Mesenchymal stem cell (in vitro differentiated cells and primary cell): ENCODE measurements at regions not wholly inside any gene's neighbourhood (a gene's known extent, or its start where the extent isn't known, plus 50 kb on each side); places are given as distances from the start of the nearest gene placed in this dataset.

Experiments
- DNase-seq: peaks from one replicate; pipeline ENCODE4 v3.0.0-alpha.2; 2013
- H2AFZ ChIP-seq: one replicate; pipeline ENCODE4 v1.6.1; 2013; ENCODE audit warnings: low read depth, mild to moderate bottlenecking, control low read depth, inconsistent platforms, low read length, moderate library complexity
- H2AK5ac ChIP-seq: 2 replicates; pipeline ENCODE4 v1.6.1; 2013; ENCODE audit warnings: low read length, moderate library complexity, mild to moderate bottlenecking, inconsistent platforms; ENCODE audit not compliant: severe bottlenecking
- H2BK120ac ChIP-seq: one replicate; pipeline ENCODE4 v1.6.1; 2013; ENCODE audit warnings: low read depth, mild to moderate bottlenecking, inconsistent platforms, low read length, moderate library complexity
- H2BK12ac ChIP-seq, 2 experiments: one replicate each; pipeline ENCODE4 v1.6.1; 2013; ENCODE audit warnings: inconsistent platforms in 2 of 2, low read length in 2 of 2, mild to moderate bottlenecking in 2 of 2, moderate library complexity in 2 of 2, control low read depth in 1 of 2
- H2BK15ac ChIP-seq: one replicate; pipeline ENCODE4 v1.6.1; 2013; ENCODE audit warnings: mild to moderate bottlenecking, low read depth, inconsistent platforms; ENCODE audit not compliant: poor library complexity, severe bottlenecking
- H2BK5ac ChIP-seq: 2 replicates; pipeline ENCODE4 v1.6.1; 2013; ENCODE audit warnings: low read depth, mild to moderate bottlenecking, low read length, control low read depth, inconsistent platforms; ENCODE audit not compliant: poor library complexity, severe bottlenecking
- H3K14ac ChIP-seq, 2 experiments: one replicate each; pipeline ENCODE4 v1.6.1; 2013; ENCODE audit warnings: inconsistent platforms in 2 of 2, low read length in 2 of 2, control low read depth in 1 of 2, mild to moderate bottlenecking in 1 of 2, moderate library complexity in 1 of 2
- H3K18ac ChIP-seq, 2 experiments: one replicate each; pipeline ENCODE4 v1.6.1; 2013; ENCODE audit warnings: inconsistent platforms in 2 of 2, low read length in 2 of 2, control low read depth in 1 of 2, low read depth in 1 of 2, mild to moderate bottlenecking in 1 of 2
- H3K23ac ChIP-seq, 2 experiments: one replicate each; pipeline ENCODE4 v1.6.1; 2013; ENCODE audit warnings: inconsistent platforms in 2 of 2, low read length in 2 of 2, mild to moderate bottlenecking in 2 of 2, moderate library complexity in 2 of 2, control low read depth in 1 of 2
- H3K27ac ChIP-seq: 2 replicates; pipeline ENCODE4 v1.5.1; 2013; ENCODE audit warnings: mild to moderate bottlenecking, moderate library complexity, low read length, control low read depth, inconsistent platforms; ENCODE audit not compliant: poor library complexity, severe bottlenecking
- H3K27me3 ChIP-seq, 2 experiments: 2 replicates each; pipeline versions ENCODE4 v1.6.1 to v1.7.0; 2013; ENCODE audit warnings: low read length in 2 of 2, mild to moderate bottlenecking in 2 of 2, moderate library complexity in 2 of 2, control low read depth in 1 of 2, inconsistent platforms in 1 of 2; ENCODE audit not compliant: control insufficient read depth in 1 of 2, insufficient read depth in 1 of 2
- H3K36me3 ChIP-seq, 2 experiments: 2 replicates each; pipeline versions ENCODE4 v1.6.1 to v1.7.0; 2013; ENCODE audit warnings: low read length in 2 of 2, control low read depth in 1 of 2, inconsistent platforms in 1 of 2, low read depth in 1 of 2, mild to moderate bottlenecking in 1 of 2; ENCODE audit not compliant: insufficient read depth in 2 of 2, control insufficient read depth in 1 of 2
- H3K4ac ChIP-seq, 2 experiments: one replicate each; pipeline ENCODE4 v1.6.1; 2013; ENCODE audit warnings: inconsistent platforms in 2 of 2, low read length in 2 of 2, mild to moderate bottlenecking in 2 of 2, moderate library complexity in 2 of 2, control low read depth in 1 of 2, low read depth in 1 of 2
- H3K4me1 ChIP-seq: 2 replicates; pipeline ENCODE4 v1.6.1; 2013; ENCODE audit warnings: low read depth, low read length, control low read depth; ENCODE audit not compliant: control insufficient read depth, insufficient read depth
- H3K4me2 ChIP-seq: 2 replicates; pipeline ENCODE4 v1.6.1; 2013; ENCODE audit warnings: low read length, mild to moderate bottlenecking, inconsistent platforms; ENCODE audit not compliant: poor library complexity, severe bottlenecking
- H3K4me3 ChIP-seq, 2 experiments: 2 replicates each; pipeline versions ENCODE4 v1.5.1 to v1.7.0; 2013; ENCODE audit warnings: low read length in 2 of 2, mild to moderate bottlenecking in 2 of 2, control low read depth in 1 of 2, low read depth in 1 of 2; ENCODE audit not compliant: insufficient read depth in 1 of 2
- H3K79me1 ChIP-seq: replicated peaks from 2 replicates; pipeline ENCODE4 v1.6.1; 2013; ENCODE audit warnings: mild to moderate bottlenecking, control low read depth, low read length, inconsistent platforms; ENCODE audit not compliant: poor library complexity, severe bottlenecking
- H3K9ac ChIP-seq: 2 replicates; pipeline ENCODE4 v1.7.0; 2013; ENCODE audit warnings: mild to moderate bottlenecking, low read length, moderate library complexity
- H3K9me3 ChIP-seq: 2 replicates; pipeline ENCODE4 v1.7.0; 2013; ENCODE audit warnings: mild to moderate bottlenecking, low read length; ENCODE audit not compliant: control insufficient read depth
- H4K8ac ChIP-seq: one replicate; pipeline ENCODE4 v1.6.1; 2013; ENCODE audit warnings: inconsistent platforms, mild to moderate bottlenecking, low read length, moderate library complexity
- H4K91ac ChIP-seq: one replicate; pipeline ENCODE4 v1.6.1; 2013; ENCODE audit warnings: mild to moderate bottlenecking, low read length, inconsistent platforms
- WGBS: methylation state at CpG from one replicate; pipeline ENCODE4 v1.1.7; 2013; ENCODE audit warnings: mixed read lengths; 5-methylcytosine and 5-hydroxymethylcytosine counted together

- no peak overlapping the region for H3K4me2 ChIP-seq
- H3K4ac ChIP-seq = no peak overlapping the region
- H2AK5ac ChIP-seq = no peak overlapping the region
- H4K91ac ChIP-seq = no peak overlapping the region
- no peak overlapping the region for H2BK15ac ChIP-seq
- H3K4me1 ChIP-seq = no peaks in the 10 kb centered on the region
- H3K36me3 ChIP-seq = no peaks in the 10 kb centered on the region
- H2BK5ac ChIP-seq = no peak overlapping the region
- H2BK120ac ChIP-seq = no peak overlapping the region
- H2AFZ ChIP-seq = no peak overlapping the region
- H3K23ac ChIP-seq = no peak overlapping the region
- H3K9ac ChIP-seq = no peak overlapping the region
- no peak overlapping the region for H3K14ac ChIP-seq
- no peak overlapping the region for H2BK12ac ChIP-seq
- H3K79me1 ChIP-seq = no peaks in the 10 kb centered on the region
- H4K8ac ChIP-seq = no peak overlapping the region
- H3K27ac ChIP-seq = no peak overlapping the region
- peaks cover 5% of the 10 kb centered on the region for H3K9me3 ChIP-seq
- no peak overlapping the region for H3K4me3 ChIP-seq
- no peaks in the 10 kb centered on the region for H3K27me3 ChIP-seq
- DNase-seq = no peak
- H3K18ac ChIP-seq = no peak overlapping the region
These were observed 324.6 kb upstream of the USP25 start for GRCh38 chr21:15405214-15405613.

GRCh38 chr21:15406791-15407190 is 323.0 kb upstream of the USP25 start:
- Histone ChIP-seq H2BK5ac (no peak overlapping the region), H4K91ac (no peak overlapping the region)

GRCh38 chr21:15407585-15407984 is 322.2 kb upstream of the USP25 start:
- no peak overlapping the region for H2BK5ac ChIP-seq
- H2AFZ ChIP-seq = no peak overlapping the region
- no peak overlapping the region for H3K18ac ChIP-seq
- H3K79me1 ChIP-seq = no peaks in the 10 kb centered on the region
- H3K27ac ChIP-seq = no peak overlapping the region
- no peak overlapping the region for H4K8ac ChIP-seq
- DNase-seq = no peak
- peaks cover 5% of the 10 kb centered on the region for H3K9me3 ChIP-seq
- no peaks in the 10 kb centered on the region for H3K4me1 ChIP-seq
- 94% methylated on average over 5 of the region's 5 CpGs for WGBS
- no peak overlapping the region for H3K4me2 ChIP-seq
- no peaks in the 10 kb centered on the region for H3K27me3 ChIP-seq
- H3K36me3 ChIP-seq = no peaks in the 10 kb centered on the region
- H2BK15ac ChIP-seq = no peak overlapping the region
- H3K4me3 ChIP-seq = no peak overlapping the region
- H2AK5ac ChIP-seq = no peak overlapping the region
- H2BK120ac ChIP-seq = no peak overlapping the region
- no peak overlapping the region for H3K14ac ChIP-seq
- no peak overlapping the region for H3K4ac ChIP-seq
- no peak overlapping the region for H3K9ac ChIP-seq
- no peak overlapping the region for H2BK12ac ChIP-seq
- no peak overlapping the region for H4K91ac ChIP-seq
- H3K23ac ChIP-seq = no peak overlapping the region

More at GRCh38 chr21:15406791-15407190, 323.0 kb upstream of the USP25 start:
- no peaks in the 10 kb centered on the region for H3K27me3 ChIP-seq
- H3K23ac ChIP-seq = no peak overlapping the region
- H3K4me2 ChIP-seq = no peak overlapping the region
- 79% methylated on average over 4 of the region's 4 CpGs for WGBS
- no peaks in the 10 kb centered on the region for H3K79me1 ChIP-seq
- no peak for DNase-seq
- no peak overlapping the region for H4K8ac ChIP-seq
- peaks cover 5% of the 10 kb centered on the region for H3K9me3 ChIP-seq
- H2BK12ac ChIP-seq = no peak overlapping the region
- no peak overlapping the region for H3K27ac ChIP-seq
- no peak overlapping the region for H2BK15ac ChIP-seq
- no peak overlapping the region for H2BK120ac ChIP-seq
- H3K9ac ChIP-seq = no peak overlapping the region
- H3K18ac ChIP-seq = no peak overlapping the region
- H3K4ac ChIP-seq = no peak overlapping the region
- no peak overlapping the region for H2AFZ ChIP-seq
- H3K36me3 ChIP-seq = no peaks in the 10 kb centered on the region
- no peak overlapping the region for H3K14ac ChIP-seq
- H3K4me1 ChIP-seq = no peaks in the 10 kb centered on the region
- no peak overlapping the region for H2AK5ac ChIP-seq
- H3K4me3 ChIP-seq = no peak overlapping the region

GRCh38 chr21:15408089-15408488 is 321.7 kb upstream of the USP25 start:
- H3K9me3 ChIP-seq = peaks cover 2% of the 10 kb centered on the region
- no peak overlapping the region for H4K91ac ChIP-seq
- 91% methylated on average over 2 of the region's 2 CpGs for WGBS
- no peak overlapping the region for H3K23ac ChIP-seq
- H2BK12ac ChIP-seq = no peak overlapping the region
- H2BK5ac ChIP-seq = no peak overlapping the region
- H3K4me1 ChIP-seq = no peaks in the 10 kb centered on the region
- no peak overlapping the region for H3K27ac ChIP-seq
- DNase-seq = no peak
- H2BK120ac ChIP-seq = no peak overlapping the region
- H4K8ac ChIP-seq = no peak overlapping the region
- no peaks in the 10 kb centered on the region for H3K36me3 ChIP-seq
- H3K18ac ChIP-seq = no peak overlapping the region
- H2AK5ac ChIP-seq = no peak overlapping the region
- no peak overlapping the region for H2BK15ac ChIP-seq
- no peak overlapping the region for H3K4me3 ChIP-seq
- H2AFZ ChIP-seq = no peak overlapping the region
- H3K79me1 ChIP-seq = no peaks in the 10 kb centered on the region
- no peak overlapping the region for H3K14ac ChIP-seq
- H3K27me3 ChIP-seq = no peaks in the 10 kb centered on the region
- H3K4me2 ChIP-seq = no peak overlapping the region
- no peak overlapping the region for H3K9ac ChIP-seq
- no peak overlapping the region for H3K4ac ChIP-seq
